IPS-20b (cell line): ENCODE measurements at regions not wholly inside any gene's neighbourhood (a gene's known extent, or its start where the extent isn't known, plus 50 kb on each side); places are given as distances from the start of the nearest gene placed in this dataset.

Experiments
- H3K27ac ChIP-seq: one replicate; pipeline ENCODE4 v1.5.1; 2013; ENCODE audit warnings: low read length
- H3K27me3 ChIP-seq: 2 replicates; pipeline ENCODE4 v1.6.1; 2013; ENCODE audit warnings: mild to moderate bottlenecking, low read length, inconsistent platforms; ENCODE audit not compliant: insufficient read depth
- H3K36me3 ChIP-seq: 2 replicates; pipeline ENCODE4 v1.6.1; 2013; ENCODE audit warnings: low read depth, mild to moderate bottlenecking, inconsistent platforms, low read length, moderate library complexity; ENCODE audit not compliant: insufficient read depth
- H3K4me1 ChIP-seq: 2 replicates; pipeline ENCODE4 v1.6.1; 2013; ENCODE audit warnings: mild to moderate bottlenecking, control low read depth, inconsistent platforms, low read length, moderate library complexity; ENCODE audit not compliant: insufficient read depth
- H3K4me3 ChIP-seq: 2 replicates; pipeline ENCODE4 v1.5.1; 2013; ENCODE audit warnings: mild to moderate bottlenecking, low read length, inconsistent platforms
- H3K9ac ChIP-seq: 2 replicates; pipeline ENCODE4 v1.6.1; 2013; ENCODE audit warnings: low read depth, mild to moderate bottlenecking, inconsistent platforms, low read length, moderate library complexity
- H3K9me3 ChIP-seq: 2 replicates; pipeline ENCODE4 v1.6.1; 2013; ENCODE audit warnings: mild to moderate bottlenecking, low read depth, low read length, inconsistent platforms; ENCODE audit not compliant: insufficient read depth

GRCh38 chr2:162890690-162891311 is 52.2 kb upstream of the KCNH7 start:
- Histone ChIP-seq H3K36me3 (no peaks in the 10 kb centered on the region), H3K27ac (no peak overlapping the region), H3K27me3 (no peaks in the 10 kb centered on the region), H3K9me3 (no peaks in the 10 kb centered on the region), H3K9ac (no peak overlapping the region), H3K4me3 (no peak overlapping the region), H3K4me1 (no peaks in the 10 kb centered on the region)

GRCh38 chr2:162888652-162889051 is 50.1 kb upstream of the KCNH7 start:
- no peak overlapping the region for H3K27ac ChIP-seq

More at GRCh38 chr2:162888652-162889051, 50.1 kb upstream of the KCNH7 start:
- no peak overlapping the region for H3K4me3 ChIP-seq
- no peaks in the 10 kb centered on the region for H3K9me3 ChIP-seq
- no peak overlapping the region for H3K9ac ChIP-seq
- H3K36me3 ChIP-seq = no peaks in the 10 kb centered on the region
- H3K27me3 ChIP-seq = no peaks in the 10 kb centered on the region
- H3K4me1 ChIP-seq = no peaks in the 10 kb centered on the region
